Aorta (tissue), 5 donors: ENCODE measurements at regions not wholly inside any gene's neighbourhood (a gene's known extent, or its start where the extent isn't known, plus 50 kb on each side); places are given as distances from the start of the nearest gene placed in this dataset.

Source experiments
- ATAC-seq: fragments of 200-7000 bp; cut with Tn5 transposase; one replicate; pipeline ENCODE4 v1.9.1; 2022; ENCODE audit warnings: moderate library complexity; ENCODE audit not compliant: low FRiP score
- DNase-seq, 2 donors: peaks; one replicate each; pipeline ENCODE4 v3.0.0-alpha.2; 2020
- H3K27ac ChIP-seq, 2 donors: one replicate each; pipeline ENCODE4 v1.5.1; 2013; ENCODE audit warnings: low read length in 2 of 2, mild to moderate bottlenecking in 2 of 2, moderate library complexity in 2 of 2, control low read depth in 1 of 2, inconsistent platforms in 1 of 2, low read depth in 1 of 2
- H3K27me3 ChIP-seq, 2 donors: one replicate each; pipeline ENCODE4 v1.6.1; 2013; ENCODE audit warnings: control low read depth in 1 of 2, low read length in 1 of 2, mild to moderate bottlenecking in 1 of 2, moderate library complexity in 1 of 2; ENCODE audit not compliant: insufficient read depth in 2 of 2, control insufficient read depth in 1 of 2
- H3K36me3 ChIP-seq, 2 donors: one replicate each; pipeline ENCODE4 v1.6.1; 2013; ENCODE audit warnings: control low read depth in 1 of 2, low read length in 1 of 2, mild to moderate bottlenecking in 1 of 2; ENCODE audit not compliant: insufficient read depth in 2 of 2, control insufficient read depth in 1 of 2
- H3K4me1 ChIP-seq, 2 donors: one replicate each; pipeline ENCODE4 v1.6.1; 2013; ENCODE audit warnings: low read length in 2 of 2, control low read depth in 1 of 2, mild to moderate bottlenecking in 1 of 2, moderate library complexity in 1 of 2; ENCODE audit not compliant: insufficient read depth in 2 of 2, control insufficient read depth in 1 of 2
- H3K4me3 ChIP-seq, 2 donors: one replicate each; pipeline ENCODE4 v1.5.1; 2013; ENCODE audit warnings: low read length in 2 of 2, control low read depth in 1 of 2, mild to moderate bottlenecking in 1 of 2
- H3K9me3 ChIP-seq: one replicate; pipeline ENCODE4 v1.6.1; 2013; ENCODE audit warnings: mild to moderate bottlenecking, low read length; ENCODE audit not compliant: control insufficient read depth
- WGBS, 2 donors: extraction: QIAGEN DNeasy Blood & Tissue Kit; methylation state at CpG; one replicate each; pipeline ENCODE4 v1.1.7; 2013; 5-methylcytosine and 5-hydroxymethylcytosine counted together
- intact Hi-C, 2 donors: fragments of 100-400 bp; cut with DNase I; formaldehyde crosslinking; loops; one replicate each; pipeline versions ENCODE4 v1.14.2 to v1.15.0; 2022
- donor health status: healthy with polysubstance abuse.
- donor health status: Bipolar disorder and iron deficiency.
- donor health status: DM: no; HTN: no; CAD: no.
- donor health status: DM: no; HTN: no; CAD: no.
- donor health status: DM: yes; HTN: yes; CAD: no.

DNA sequence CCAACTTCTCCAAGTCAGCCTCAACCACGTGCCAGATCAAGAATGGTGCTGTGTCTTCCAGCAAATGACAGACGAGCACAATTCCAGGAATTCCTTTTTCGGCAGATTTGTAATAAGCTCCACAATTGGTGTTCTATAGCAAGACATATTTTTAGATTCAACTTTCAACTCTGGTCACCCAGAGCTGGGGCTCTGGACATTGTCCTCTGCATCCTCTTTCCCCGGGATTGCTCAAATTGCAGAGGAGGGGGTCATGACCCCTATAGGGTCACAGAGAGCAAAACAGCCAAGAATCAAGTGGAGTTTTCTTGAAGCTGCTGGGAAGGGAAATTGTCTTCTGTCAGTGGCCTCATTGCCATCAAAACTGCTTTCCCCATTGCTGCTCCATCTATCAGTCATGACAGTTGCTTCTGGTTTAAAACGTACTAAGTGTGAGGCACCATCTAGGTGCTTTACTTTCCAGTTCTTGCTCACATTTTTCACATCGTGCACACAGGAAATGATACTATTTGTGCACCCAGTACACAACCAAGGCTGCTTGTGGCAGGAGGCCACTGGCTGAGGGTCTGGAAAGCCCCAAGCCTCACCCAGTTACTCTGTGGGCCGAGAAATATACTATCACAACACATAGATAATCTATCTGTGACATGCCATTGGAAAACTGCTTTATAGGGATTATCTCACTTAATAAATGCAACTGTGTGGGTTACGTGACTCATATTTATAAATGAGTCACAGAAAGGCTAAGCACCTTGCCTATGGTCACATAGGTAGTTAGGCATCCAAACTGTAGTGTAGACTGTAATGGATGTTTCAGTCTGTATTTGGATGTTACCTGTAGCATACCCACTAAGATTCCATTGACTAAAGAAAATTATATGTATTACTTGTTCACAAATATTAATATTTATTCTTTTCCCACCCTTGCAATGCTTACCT is 91.7 kb upstream of the PHOX2B start:
- Histone ChIP-seq H3K36me3 (no peaks in the 10 kb centered on the region), H3K4me1 (no peaks in the 10 kb centered on the region), H3K9me3 (peaks cover 5% of the 10 kb centered on the region), H3K27me3 (peaks cover 0 to 1% of the 10 kb centered on the region in 2 donors), H3K4me3 (no peak overlapping the region), H3K27ac (no peak overlapping the region)
- DNase-seq (no peak), ATAC-seq (no peak)
- intact Hi-C loops: no loop called here
- 24 to 26% methylated on average over 8 of the region's 8 CpGs for WGBS, 2 donors

DNA sequence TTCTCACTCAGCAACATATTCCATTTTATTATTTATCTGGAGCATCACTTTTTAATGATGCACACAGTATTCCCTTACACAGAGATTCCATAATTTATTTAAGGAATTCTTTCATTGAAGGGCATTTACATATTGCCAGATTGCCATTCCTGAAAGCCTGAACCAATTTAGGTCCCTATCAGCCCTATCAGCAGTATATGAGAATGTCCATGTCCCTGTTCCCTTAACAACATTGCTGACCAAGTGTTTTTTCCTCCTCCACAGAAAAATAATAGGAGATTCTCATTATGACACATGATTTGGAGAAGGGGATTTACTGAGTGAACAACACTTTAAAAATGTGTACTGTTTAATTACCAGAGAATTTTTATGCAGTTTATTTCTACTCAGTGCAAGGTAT is 90.1 kb upstream of the PHOX2B start:
- Histone ChIP-seq H3K4me1 (no peaks in the 10 kb centered on the region), H3K9me3 (peaks cover 4% of the 10 kb centered on the region), H3K27ac (no peak overlapping the region), H3K36me3 (no peaks in the 10 kb centered on the region), H3K4me3 (no peak overlapping the region), H3K27me3 (peaks cover 0 to 1% of the 10 kb centered on the region in 2 donors)
- intact Hi-C loops: no loop called here
- DNase-seq (no peak), ATAC-seq (no peak)

DNA sequence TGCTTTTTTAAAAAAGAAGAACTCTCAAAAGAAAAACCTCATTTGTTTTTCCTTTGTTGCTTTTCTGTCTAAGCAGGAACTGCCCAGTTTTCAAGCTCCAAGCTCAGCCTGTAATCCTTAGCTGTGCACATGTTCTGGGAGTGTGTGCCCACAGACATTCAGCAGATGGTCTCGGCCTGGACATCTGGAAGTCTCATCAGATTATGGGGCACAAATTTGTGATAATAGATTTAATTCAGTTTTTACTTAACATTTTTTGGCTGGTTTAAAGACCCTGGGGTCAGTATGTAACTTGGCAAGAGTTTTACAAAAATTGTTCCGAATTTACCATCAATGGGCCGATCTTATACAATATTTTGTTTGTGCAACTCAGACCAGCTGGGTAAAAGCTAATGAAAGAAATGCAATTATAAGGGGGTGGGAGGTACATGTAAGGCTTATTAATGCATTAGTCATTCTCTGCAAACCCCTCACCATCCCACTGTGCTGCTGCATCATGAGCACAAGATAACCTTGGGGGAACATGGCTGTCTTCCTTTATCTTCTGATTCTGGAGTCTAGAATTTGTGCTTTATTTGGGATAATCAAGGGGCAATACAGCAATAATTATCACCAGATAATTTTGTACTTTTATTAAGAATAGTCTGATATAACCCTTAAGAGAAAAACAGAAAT is 86.9 kb upstream of the PHOX2B start:
- intact Hi-C loops: no loop called here
- DNase-seq: no peak
- Histone ChIP-seq H3K36me3 (no peaks in the 10 kb centered on the region), H3K4me3 (no peak overlapping the region), H3K27me3 (peaks cover 0 to 1% of the 10 kb centered on the region in 2 donors), H3K4me1 (no peaks in the 10 kb centered on the region), H3K27ac (no peak overlapping the region), H3K9me3 (peaks cover 4% of the 10 kb centered on the region)
- no peak for ATAC-seq
- 82 to 83% methylated on average over 3 of the region's 3 CpGs for WGBS, 2 donors

DNA sequence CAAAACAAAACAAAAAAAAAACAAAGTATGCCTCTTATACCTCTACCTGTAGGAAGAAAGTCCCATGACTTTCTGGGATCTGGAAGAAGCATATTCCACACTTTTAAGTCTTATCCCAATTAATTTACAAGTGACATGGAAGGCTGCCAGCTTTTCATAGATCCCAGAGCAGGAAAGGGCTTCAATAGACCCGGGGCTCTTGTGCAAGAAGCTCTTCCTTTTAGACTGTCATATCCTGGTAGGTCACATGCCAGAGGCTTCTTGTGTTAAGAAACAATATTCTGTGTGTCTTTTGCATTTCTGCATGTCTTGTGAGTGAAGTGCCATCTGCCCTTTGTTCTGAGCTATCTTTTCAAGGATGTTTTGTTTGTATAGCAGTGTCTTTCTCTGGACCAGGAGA is 84.4 kb upstream of the PHOX2B start:
- Histone ChIP-seq H3K9me3 (peaks cover 2% of the 10 kb centered on the region), H3K36me3 (no peaks in the 10 kb centered on the region), H3K4me3 (no peak overlapping the region), H3K4me1 (no peaks in the 10 kb centered on the region), H3K27me3 (peaks cover 0 to 1% of the 10 kb centered on the region in 2 donors), H3K27ac (no peak overlapping the region)
- DNase-seq (no peak), ATAC-seq (no peak)
- intact Hi-C loops: no loop called here
- 67 to 80% methylated on average over 1 of the region's 1 CpG for WGBS, 2 donors

DNA sequence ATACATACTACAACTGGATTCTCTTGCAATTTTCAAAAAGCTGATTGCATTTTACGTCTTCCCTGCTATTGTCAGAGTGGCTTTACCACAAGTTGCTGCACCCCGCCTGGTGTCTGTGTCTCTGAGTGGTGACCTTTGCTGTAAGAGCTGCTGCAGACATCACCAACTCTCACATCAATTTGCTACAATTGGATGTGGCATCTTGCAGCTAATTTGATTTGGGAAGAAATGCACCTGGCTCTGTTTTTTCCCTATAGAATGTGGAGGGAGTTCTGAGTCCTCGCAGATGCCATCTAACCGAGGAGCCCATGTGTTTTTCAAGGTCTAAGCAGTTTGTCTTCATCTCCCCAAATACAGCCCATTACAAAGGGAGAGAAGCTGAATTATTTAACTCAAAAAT is 73.8 kb upstream of the PHOX2B start:
- Histone ChIP-seq H3K9me3 (peaks cover 3% of the 10 kb centered on the region), H3K4me3 (no peak overlapping the region), H3K36me3 (no peaks in the 10 kb centered on the region), H3K4me1 (no peaks in the 10 kb centered on the region), H3K27me3 (no peaks in the 10 kb centered on the region), H3K27ac (no peak overlapping the region)
- ATAC-seq: no peak
- WGBS, 2 donors: 69 to 74% methylated on average over 4 of the region's 4 CpGs
- intact Hi-C loops: no loop called here
- no peak for DNase-seq

DNA sequence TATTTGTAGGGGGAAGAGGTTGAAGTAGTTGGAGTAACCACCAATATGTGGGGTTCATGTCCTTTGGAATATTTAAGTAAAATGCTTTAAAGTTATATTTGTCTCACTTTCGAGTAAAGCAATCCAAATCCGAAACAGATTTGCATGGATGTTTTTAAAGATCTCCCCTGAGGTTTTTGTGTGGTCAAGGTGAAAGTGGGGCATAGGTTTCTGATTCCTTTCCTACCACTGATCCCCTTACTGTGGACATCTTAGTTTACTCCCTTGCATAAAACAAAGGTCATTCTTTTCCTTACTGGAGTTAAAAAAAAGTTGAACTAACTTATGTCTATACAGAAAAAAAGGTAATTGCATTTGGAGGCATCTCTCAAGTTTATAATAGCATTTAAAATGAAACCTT is 71.9 kb upstream of the PHOX2B start:
- no peak for DNase-seq
- WGBS, 2 donors: 50 to 52% methylated on average over 2 of the region's 2 CpGs
- H3K4me3 ChIP-seq: no peak overlapping the region
- H3K36me3 ChIP-seq: no peaks in the 10 kb centered on the region
- H3K4me1 ChIP-seq: no peaks in the 10 kb centered on the region
- no peak overlapping the region for H3K27ac ChIP-seq
- intact Hi-C loops: no loop called here
- ATAC-seq: no peak
- no peaks in the 10 kb centered on the region for H3K9me3 ChIP-seq
- H3K27me3 ChIP-seq: no peaks in the 10 kb centered on the region

DNA sequence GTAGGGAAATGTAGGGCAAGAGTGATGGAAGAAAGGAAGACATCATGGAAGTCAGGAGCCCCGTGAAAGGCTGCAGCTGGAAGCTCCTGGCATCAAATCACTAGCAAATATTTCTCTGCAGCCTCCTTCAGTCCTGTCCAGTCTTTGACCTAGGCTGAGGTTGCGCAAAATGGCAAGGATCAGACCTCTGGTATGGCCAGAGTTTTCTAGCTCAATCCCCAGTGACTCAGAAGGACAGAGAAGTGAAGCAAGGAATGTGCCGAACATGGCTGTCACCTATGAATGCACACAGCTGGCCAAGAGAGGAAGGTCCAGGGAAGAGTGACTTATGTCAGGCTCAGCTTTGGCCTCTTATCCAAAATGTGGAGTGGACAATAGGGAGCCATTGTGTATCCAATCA is 71.1 kb upstream of the PHOX2B start:
- no peak overlapping the region for H3K27ac ChIP-seq
- no peaks in the 10 kb centered on the region for H3K9me3 ChIP-seq
- H3K4me3 ChIP-seq: no peak overlapping the region
- no peak for DNase-seq
- intact Hi-C loops: no loop called here
- 83 to 84% methylated on average over 3 of the region's 3 CpGs for WGBS, 2 donors
- no peaks in the 10 kb centered on the region for H3K27me3 ChIP-seq
- ATAC-seq: no peak
- H3K4me1 ChIP-seq: no peaks in the 10 kb centered on the region
- no peaks in the 10 kb centered on the region for H3K36me3 ChIP-seq

DNA sequence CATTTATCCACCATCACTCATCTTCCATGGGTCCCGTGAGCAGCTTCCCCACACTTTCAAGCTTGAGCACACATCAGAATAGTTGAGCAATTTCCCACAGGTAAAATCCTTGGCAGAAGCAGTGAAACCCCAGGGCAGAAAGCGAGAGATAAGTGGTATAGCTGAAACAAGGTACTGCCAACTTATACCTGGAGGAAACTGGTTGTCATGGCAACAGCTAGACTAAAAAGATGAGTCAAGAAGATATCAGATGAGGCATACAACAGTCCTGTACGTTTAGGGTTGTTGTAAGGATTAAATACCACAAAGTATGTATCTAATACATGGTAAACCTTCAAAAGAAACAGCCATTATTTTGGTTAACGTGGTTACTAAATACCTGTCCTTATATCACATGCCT is 66.9 kb upstream of the PHOX2B start:
- H3K4me3 ChIP-seq: no peak overlapping the region
- 74 to 75% methylated on average over 4 of the region's 4 CpGs for WGBS, 2 donors
- H3K4me1 ChIP-seq: no peaks in the 10 kb centered on the region
- ATAC-seq (no peak), DNase-seq (no peak)
- no peak overlapping the region for H3K27ac ChIP-seq
- peaks cover 1% of the 10 kb centered on the region for H3K9me3 ChIP-seq
- intact Hi-C loops: no loop called here
- no peaks in the 10 kb centered on the region for H3K27me3 ChIP-seq
- H3K36me3 ChIP-seq: no peaks in the 10 kb centered on the region

DNA sequence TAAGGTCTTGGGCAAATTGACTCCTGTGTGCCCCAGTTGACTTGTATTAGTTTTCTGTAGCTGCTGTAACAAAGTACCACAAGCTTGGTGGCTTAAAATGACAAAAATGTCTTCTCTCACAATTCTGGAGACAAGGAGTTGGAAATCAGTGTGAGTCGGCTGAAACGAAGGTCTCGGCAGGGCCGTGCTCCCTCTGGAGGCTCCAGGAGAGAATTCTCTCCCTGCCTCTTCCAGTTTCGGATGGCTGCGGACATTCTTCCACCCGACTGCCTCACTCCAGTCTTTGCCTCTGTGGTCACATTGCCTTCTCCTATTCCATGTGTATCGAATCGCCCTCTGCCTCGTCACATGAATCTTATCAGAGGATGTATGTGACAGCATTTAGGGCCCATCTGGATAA is 66.0 kb upstream of the PHOX2B start:
- no peaks in the 10 kb centered on the region for H3K27me3 ChIP-seq
- ATAC-seq (no peak), DNase-seq (no peak)
- intact Hi-C loops: no loop called here
- H3K4me3 ChIP-seq: no peak overlapping the region
- 28 to 33% methylated on average over 10 of the region's 10 CpGs for WGBS, 2 donors
- no peak overlapping the region for H3K27ac ChIP-seq
- H3K9me3 ChIP-seq: peaks cover 1% of the 10 kb centered on the region
- H3K4me1 ChIP-seq: no peaks in the 10 kb centered on the region
- H3K36me3 ChIP-seq: no peaks in the 10 kb centered on the region
